PFSK-1 (cell line): ENCODE measurements at regions not wholly inside any gene's neighbourhood (a gene's known extent, or its start where the extent isn't known, plus 50 kb on each side); places are given as distances from the start of the nearest gene placed in this dataset.

Experiments
- FOXP2 ChIP-seq: optimal IDR thresholded peaks from 2 replicates; pipeline ENCODE3; 2011; ENCODE audit warnings: borderline replicate concordance, control low read depth, inconsistent platforms; ENCODE audit not compliant: insufficient read depth; ENCODE audit errors: extremely low read length, extremely low read depth
- POLR2AphosphoS5 ChIP-seq: IDR thresholded peaks from 2 replicates; pipeline ENCODE4 v1.6.1; 2012; ENCODE audit warnings: low read depth, mild to moderate bottlenecking, control low read depth, low read length, moderate library complexity
- SIN3A ChIP-seq: IDR thresholded peaks from 2 replicates; pipeline ENCODE4 v1.6.1; 2012; ENCODE audit warnings: mild to moderate bottlenecking, low read length, moderate library complexity, borderline replicate concordance; ENCODE audit not compliant: insufficient read depth
- TAF1 ChIP-seq: IDR thresholded peaks from 2 replicates; pipeline ENCODE4 v1.6.1; 2012; ENCODE audit warnings: low read length, control low read depth, borderline replicate concordance; ENCODE audit not compliant: insufficient read depth
- TF ChIP-seq, protein P1 (sequence below), 2 experiments: IDR thresholded peaks; 2 replicates each; pipeline versions ENCODE4 v1.6.1 to v1.8.0; 2011 to 2012; ENCODE audit warnings: low read depth in 2 of 2, low read length in 2 of 2, control low read depth in 1 of 2, inconsistent platforms in 1 of 2, mild to moderate bottlenecking in 1 of 2, moderate library complexity in 1 of 2; ENCODE audit not compliant: insufficient read depth in 1 of 2

DNA sequence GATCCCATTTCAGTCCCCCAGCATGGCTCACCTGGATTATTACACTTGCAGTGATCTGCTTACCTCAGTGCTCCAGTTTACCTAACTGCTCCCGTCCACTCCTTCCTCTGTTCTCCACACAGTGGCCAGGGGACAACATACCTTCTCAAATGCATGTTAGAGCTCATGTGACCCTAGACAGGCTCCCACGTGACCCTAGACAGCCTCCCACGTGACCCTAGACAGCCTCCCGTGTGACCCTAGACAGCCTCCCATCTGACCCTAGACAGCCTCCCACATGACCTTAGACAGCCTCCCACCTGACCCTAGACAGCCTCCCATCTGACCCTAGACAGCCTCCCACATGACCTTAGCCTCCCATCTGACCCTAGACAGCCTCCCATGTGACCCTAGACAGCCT lies 226.0 kb upstream of the TMEM132C start:
- TF ChIP-seq TAF1 (no peak), POLR2AphosphoS5 (no peak), SIN3A (no peak), FOXP2 (no peak)
- TF ChIP-seq, protein P1, sequence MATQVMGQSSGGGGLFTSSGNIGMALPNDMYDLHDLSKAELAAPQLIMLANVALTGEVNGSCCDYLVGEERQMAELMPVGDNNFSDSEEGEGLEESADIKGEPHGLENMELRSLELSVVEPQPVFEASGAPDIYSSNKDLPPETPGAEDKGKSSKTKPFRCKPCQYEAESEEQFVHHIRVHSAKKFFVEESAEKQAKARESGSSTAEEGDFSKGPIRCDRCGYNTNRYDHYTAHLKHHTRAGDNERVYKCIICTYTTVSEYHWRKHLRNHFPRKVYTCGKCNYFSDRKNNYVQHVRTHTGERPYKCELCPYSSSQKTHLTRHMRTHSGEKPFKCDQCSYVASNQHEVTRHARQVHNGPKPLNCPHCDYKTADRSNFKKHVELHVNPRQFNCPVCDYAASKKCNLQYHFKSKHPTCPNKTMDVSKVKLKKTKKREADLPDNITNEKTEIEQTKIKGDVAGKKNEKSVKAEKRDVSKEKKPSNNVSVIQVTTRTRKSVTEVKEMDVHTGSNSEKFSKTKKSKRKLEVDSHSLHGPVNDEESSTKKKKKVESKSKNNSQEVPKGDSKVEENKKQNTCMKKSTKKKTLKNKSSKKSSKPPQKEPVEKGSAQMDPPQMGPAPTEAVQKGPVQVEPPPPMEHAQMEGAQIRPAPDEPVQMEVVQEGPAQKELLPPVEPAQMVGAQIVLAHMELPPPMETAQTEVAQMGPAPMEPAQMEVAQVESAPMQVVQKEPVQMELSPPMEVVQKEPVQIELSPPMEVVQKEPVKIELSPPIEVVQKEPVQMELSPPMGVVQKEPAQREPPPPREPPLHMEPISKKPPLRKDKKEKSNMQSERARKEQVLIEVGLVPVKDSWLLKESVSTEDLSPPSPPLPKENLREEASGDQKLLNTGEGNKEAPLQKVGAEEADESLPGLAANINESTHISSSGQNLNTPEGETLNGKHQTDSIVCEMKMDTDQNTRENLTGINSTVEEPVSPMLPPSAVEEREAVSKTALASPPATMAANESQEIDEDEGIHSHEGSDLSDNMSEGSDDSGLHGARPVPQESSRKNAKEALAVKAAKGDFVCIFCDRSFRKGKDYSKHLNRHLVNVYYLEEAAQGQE (IDR thresholded peaks at IDR 0.05; ENCODE audit: insufficient read depth in 1 of 2, low read depth in 2 of 2, low read length in 2 of 2) = no peak

- no peak for TF ChIP-seq SIN3A
- TF ChIP-seq, protein P1 (IDR thresholded peaks at IDR 0.05; ENCODE audit: insufficient read depth in 1 of 2, low read depth in 2 of 2, low read length in 2 of 2) = peak in 1 of 2 experiments; percentile 70; a peak in 2 of 4 replicates
Measured at GRCh38 chr12:128042825-128043224, 224.1 kb upstream of the TMEM132C start.

DNA sequence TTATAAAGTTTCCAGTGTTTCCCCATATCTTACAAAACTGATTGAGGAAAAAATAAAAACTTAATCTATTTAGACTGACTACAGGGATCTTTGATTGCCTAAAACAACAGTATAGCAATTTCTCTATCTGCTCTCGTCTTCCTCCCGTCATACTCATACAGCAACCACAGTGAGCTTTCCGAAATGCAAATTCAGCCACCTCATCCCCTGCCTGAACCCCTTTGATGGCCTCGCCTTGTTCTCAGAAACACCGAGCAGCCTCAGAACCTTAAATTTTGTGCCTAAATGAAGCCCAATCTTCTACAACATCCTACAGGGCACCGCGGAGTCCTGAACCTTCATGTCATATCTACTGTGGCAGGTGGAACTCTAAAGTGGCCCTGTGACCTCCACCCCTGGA lies 223.7 kb upstream of the TMEM132C start:
- TF ChIP-seq POLR2AphosphoS5 (no peak), TAF1 (no peak), SIN3A (no peak), FOXP2 (no peak)
- TF ChIP-seq, protein P1 (IDR thresholded peaks at IDR 0.05; ENCODE audit: insufficient read depth in 1 of 2, low read depth in 2 of 2, low read length in 2 of 2) = no peak

DNA sequence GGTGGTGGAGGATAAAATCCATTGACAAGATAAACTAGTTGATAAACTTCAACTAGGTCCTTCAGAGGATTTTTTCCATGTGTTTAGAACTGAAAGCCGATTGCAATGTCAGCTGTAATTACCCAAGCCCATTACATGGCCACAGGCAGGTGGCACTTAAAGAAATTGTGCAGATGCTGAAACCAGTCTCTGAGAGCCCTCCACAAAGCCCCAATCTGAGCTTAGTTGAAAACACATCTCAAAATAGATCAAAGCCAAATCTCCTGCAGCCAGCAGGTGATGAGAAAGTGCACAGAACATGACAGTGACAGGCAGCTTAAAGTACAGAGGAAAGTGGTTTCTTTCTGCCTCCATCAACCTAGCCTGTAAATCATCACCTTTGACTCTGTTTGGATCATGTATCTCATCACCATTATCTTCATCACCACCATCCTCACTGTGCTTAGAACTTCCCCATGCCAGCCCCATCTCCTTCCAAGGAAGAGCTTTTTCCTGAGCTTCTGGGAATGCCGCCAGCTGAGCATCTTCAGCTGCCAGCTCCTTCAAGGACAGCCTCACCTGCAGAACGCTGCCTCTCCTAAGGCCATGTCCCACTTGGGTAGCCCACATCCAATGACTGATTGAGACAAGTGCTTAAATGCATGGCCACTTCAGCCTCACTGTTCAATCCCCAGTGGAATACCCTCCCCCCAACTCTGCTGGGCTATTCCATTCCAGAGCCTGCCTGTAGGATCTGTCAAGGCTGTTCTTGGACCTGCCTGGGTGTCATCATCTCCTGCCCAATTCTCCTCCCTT lies 219.5 kb upstream of the TMEM132C start:
- TF ChIP-seq FOXP2 (no peak), POLR2AphosphoS5 (no peak), SIN3A (no peak), TAF1 (no peak)
- TF ChIP-seq, protein P1 (IDR thresholded peaks at IDR 0.05; ENCODE audit: insufficient read depth in 1 of 2, low read depth in 2 of 2, low read length in 2 of 2) = no peak

DNA sequence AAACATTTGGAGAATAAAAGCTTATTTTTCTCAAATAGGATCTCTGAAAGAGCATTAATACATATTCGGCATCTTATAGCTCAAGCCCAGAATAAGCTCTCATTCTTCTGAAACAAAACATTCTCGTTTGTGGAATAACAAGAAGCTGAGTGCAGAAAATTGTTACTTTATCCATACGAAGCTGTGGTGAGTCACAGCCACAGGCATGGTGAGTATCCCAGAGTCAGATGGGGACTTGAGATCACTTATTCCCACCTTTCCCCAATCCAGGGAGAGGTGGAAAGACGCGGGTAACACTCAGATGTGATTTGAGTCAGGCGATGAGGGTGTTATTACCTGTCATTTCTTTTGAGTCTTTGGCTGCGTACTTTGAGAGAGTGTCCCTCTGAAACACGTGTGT lies 214.6 kb upstream of the TMEM132C start:
- TF ChIP-seq, protein P1 (IDR thresholded peaks at IDR 0.05; ENCODE audit: insufficient read depth in 1 of 2, low read depth in 2 of 2, low read length in 2 of 2) = no peak
- TF ChIP-seq TAF1 = no peak
- TF ChIP-seq FOXP2 = no peak
- TF ChIP-seq SIN3A = no peak
- TF ChIP-seq POLR2AphosphoS5 = no peak
